ENCODE measurements at regions not wholly inside any gene's neighbourhood (a gene's known extent, or its start where the extent isn't known, plus 50 kb on each side); places are given as distances from the start of the nearest gene placed in this dataset.

GRCh38 chr6:146886587-146887446 lies 288.0 kb downstream of the ADGB start:
- no peak for DNase-seq (ENCODE audit: low spot score)

- DNase-seq (ENCODE audit: low spot score): no peak
Measured at GRCh38 chr6:146887447-146888077, 288.8 kb downstream of the ADGB start.

DNA sequence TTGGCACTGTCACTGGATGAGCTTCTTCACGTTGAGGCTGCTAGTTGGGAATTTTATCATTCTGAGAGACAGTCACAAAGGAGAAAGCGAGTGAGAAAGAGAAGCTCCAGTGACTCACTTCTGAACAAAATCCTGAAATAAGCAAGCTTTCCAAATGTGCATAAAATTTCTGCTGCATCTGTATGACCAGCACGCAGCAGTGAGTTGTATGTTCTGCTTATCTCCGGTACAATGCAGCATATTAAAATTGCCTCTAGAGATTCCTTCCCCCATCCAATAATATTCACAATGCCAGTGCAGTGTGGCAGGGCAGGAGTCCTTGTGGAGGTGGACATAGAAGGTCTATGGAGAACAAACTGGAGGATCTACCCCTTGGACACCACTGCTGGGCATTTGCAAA lies 290.5 kb downstream of the ADGB start:
- no peak for DNase-seq (ENCODE audit: low spot score)

DNA sequence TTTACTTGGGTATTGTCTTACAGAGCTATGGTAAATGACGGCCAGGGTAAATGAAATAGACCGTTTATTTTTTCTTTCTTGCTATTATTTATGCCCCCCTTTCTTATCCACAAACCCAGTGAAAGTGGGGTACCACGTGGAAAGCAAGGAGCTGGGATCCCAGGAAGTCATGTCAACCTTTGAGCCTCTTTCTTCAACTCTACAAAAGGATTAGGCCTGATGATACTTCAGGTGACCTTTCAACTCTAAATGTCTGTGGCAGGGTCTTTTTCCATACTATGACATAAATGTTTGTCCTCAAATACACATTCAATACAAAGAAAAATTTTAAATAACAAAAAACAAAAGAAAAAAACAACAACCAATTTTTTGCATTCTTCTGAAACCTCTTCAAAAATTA lies 291.4 kb downstream of the ADGB start:
- no peak for DNase-seq (ENCODE audit: low spot score)

GRCh38 chr6:146890644-146891434 lies 292.1 kb downstream of the ADGB start:
- DNase-seq (ENCODE audit: low spot score): no peak

- no peak for DNase-seq (ENCODE audit: low spot score)
Measured at GRCh38 chr6:146891615-146892265, 293.0 kb downstream of the ADGB start.

- DNase-seq (ENCODE audit: low spot score): no peak
Measured at GRCh38 chr6:146892283-146892612, 293.5 kb downstream of the ADGB start.

DNA sequence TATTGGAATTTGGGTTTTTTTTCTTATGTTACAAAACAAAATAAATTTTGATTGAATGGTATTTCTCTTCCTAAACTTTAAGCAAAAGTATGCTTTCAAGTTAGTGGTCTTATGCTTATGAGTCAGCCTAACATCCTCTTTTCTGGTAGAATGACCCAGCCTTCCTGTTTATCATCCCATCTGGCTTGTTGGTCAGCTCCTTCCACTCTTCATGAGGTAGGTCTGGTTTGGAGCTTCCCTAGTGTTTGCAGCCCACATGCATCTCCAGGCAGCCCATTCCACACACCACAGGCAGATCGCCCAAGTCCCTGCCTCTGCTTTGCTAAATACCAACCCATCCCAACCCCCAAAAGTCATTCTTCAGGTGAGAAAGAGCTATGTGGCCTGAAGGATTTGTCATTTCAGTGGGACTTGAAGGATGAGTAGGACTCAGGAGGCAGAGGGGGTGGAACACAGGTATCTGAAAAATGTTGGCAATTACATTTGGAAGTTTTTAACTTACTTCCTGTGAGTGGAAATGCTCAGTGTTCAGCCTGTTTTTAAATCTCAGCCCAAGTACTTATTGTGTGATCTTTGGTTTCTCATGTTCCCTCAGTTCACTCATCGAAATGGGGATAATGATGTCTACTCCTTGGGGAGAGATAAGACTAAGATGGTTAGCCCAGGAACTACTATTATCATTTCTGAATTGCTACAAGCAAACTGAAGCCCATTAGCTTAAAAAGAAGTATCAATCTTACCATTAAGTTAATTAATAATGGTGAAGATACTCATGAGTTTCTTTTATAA lies 294.0 kb downstream of the ADGB start:
- no peak for DNase-seq (ENCODE audit: low spot score)

DNA sequence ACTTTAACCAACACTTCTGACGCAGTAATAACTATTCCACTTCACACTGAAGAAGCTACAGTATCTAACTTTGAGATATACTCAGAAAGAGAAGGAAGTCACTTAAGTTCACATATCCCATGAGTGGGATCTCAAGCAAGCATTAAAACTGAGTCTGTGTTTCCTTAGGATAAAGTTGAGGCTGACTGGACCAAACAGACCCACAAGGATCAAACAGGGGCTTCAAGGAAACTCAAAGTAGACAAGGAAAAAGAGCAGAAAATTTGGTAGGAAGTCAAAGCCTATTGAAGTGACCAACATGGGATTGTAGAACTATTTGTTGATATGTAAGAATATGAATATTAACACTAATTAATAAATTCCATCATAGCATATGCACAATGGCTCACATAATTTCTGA lies 294.9 kb downstream of the ADGB start:
- DNase-seq (ENCODE audit: low spot score): no peak

GRCh38 chr6:146894624-146895023 lies 295.9 kb downstream of the ADGB start:
- DNase-seq (ENCODE audit: low spot score): no peak

- DNase-seq (ENCODE audit: low spot score): no peak
Measured at GRCh38 chr6:146895101-146895771, 296.5 kb downstream of the ADGB start.

DNA sequence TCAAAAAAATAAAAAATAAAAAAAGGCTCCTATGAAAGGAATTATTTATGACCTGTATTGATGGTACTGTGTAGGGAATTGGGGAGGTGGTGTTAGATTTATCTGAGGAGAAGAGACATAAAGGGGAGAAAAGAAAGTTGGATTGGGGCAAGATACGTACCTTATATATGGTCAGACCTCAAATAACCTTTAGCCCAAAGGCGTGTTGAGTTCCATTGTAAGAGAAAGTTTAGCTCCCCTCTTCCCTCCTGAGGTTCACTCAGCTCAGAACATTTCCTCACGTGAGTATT lies 296.9 kb downstream of the ADGB start:
- DNase-seq (ENCODE audit: low spot score): no peak

DNA sequence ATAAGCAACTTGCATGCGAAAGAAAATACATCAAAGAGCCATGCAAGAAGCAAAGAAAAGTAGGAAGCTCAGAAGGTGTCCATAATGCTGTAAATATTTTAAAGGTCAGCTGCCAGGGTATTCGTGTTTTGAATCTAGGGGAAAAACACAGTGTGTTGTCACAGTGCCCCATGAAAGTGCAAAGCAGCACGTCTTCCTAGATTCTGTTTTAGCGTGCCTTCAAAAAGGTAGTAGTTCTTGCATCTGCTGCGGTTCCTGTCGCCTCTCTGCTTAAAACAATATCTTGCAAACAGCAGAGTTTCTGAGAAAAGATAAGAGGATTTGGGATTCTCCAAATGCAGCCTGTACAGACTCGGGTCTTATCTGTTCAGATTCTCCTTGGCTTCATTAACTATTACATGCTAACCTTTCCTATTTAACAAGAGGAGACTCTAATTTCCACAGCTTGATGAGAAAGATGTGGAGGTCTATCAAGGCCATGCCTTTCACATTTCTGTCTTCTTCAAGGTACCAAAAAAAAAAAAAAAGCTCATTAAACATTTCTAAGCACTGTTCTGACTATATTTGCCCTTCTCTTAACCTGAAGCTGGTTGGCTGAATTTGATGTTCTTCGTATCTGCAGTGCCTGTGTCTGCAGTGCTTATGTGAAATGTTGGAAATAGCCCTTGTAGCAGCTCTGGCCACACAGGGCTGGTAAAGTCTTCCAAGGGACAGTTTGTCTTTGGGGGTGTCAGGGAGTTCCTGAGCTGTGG lies 297.5 kb downstream of the ADGB start:
- DNase-seq (ENCODE audit: low spot score): no peak

DNA sequence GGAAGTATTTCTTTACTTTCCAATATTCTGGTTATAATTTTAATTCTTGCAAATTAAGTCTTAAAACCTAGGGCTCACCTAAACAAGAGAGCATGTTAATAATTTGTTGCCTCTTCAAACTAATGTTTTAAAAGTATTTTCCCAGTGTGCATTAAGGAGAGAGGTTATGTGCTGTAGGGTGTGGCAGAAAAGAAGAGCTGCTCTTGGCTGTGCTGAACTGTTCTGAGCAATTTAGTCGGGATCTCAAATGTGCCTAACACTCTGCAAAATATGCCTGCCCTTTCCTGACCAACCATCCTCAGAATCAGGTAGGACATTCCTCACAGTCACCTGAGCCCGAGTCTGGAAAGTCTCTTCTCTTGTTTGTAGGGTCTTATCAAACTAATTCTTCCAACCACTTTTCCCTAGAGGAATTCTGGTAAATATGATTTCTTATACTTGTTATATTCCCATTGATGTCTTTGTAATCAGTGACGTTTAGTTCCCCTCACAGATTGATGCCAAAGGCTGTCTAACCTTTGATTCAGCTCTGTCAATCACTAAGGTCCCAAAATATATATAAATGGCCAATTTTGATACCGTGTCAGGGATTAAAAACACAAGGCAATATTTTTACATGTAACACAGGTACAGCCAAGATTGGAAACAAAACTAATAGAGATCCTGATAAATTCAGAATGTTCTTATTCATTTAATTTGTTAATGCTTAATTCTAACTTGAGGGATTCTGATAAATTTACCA lies 298.4 kb downstream of the ADGB start:
- DNase-seq (ENCODE audit: low spot score): no peak

GRCh38 chr6:146898069-146898887 lies 299.5 kb downstream of the ADGB start:
- DNase-seq (ENCODE audit: low spot score): no peak

DNA sequence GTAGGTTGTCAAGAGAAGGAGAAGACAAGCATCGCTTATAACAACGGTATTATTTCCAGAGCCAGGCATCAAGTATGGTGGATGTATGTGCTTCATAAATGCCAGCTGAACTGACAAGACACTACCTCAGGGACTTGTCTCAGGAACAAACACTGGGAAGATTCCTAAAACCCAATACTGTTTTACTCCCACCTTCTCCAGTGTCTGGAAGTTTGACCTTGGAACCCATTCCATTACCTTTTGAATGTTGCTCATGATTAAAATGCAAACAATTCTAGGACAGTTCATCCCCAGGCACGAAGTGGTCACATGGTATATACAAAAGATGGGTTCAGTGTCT lies 300.1 kb downstream of the ADGB start:
- DNase-seq (ENCODE audit: low spot score): no peak

DNA sequence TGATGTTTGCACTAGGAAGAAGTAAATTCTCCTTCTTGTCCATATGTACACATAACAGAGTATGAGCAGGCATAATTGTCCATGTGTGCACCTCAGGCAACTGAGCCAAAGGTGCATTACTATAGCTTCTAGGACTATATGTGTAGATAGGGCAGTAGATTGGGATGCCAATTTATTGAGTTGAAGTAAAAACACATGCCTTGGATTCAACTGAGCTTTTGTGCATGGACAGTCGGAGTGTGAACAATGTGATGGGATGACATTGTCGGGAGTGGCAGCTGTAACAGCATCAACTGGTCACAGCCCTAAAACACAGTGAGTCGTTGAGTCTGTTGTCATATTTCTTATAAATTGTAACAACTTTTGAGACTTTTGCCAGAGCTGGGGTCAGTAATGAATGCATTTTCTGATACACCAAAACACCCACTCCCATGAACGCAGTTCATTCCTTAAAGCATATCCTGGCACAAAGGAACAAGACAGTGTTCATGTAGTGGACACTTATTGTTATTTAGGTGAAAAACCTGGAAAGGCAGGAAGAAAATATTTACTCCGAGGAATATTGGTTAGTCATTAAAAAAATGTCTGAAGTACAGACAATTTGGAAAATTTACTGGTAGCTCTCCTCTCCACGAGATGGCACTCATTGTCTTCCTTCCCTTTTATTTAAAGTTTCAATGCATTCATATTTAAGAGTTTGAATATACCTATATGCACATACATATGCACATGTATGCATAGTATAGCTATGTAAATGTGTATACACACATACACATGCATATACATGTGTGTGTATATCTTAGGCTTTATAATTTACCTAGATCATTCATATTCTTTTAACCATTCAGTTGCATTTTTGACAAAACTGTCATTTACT lies 302.0 kb upstream of the STXBP5 start:
- DNase-seq (ENCODE audit: low spot score): no peak

DNA sequence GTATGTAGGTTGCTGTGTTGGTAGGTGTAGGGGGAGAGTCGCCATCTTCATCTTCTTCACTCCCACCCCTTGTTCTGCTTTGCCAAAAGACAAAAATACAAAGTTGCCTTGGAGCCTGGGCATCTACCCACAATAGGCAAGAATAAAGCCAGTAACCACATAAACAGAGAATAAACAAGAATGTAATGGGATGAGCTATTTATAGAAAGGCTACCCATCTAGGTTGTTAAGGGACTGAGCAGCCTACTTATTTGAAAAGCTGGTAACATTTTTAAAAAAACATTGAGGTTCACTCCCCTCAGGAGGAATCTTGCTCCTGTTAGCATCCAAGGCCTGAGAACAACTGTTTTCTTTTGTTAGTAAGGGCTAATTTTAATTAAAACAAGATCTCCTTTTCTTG lies 301.4 kb upstream of the STXBP5 start:
- no peak for DNase-seq (ENCODE audit: low spot score)
